IMR-90 (cell line): ENCODE measurements at regions not wholly inside any gene's neighbourhood (a gene's known extent, or its start where the extent isn't known, plus 50 kb on each side); places are given as distances from the start of the nearest gene placed in this dataset.

ENCODE experiments used
- ATAC-seq: fragments of 200-7000 bp; cut with Tn5 transposase; 2 replicates; pipeline ENCODE4 v1.9.1; 2020; ENCODE audit warnings: low read depth, mild to moderate bottlenecking, moderate library complexity
- BruUV-seq: library from RNA; stranded (reverse); fragments of 400-500 nt; replicated peaks from 2 replicates; lab custom pipeline; 2021; lab: Mats Ljungman, UMichigan
- CTCF ChIA-PET: fragments of 300-600 bp; formaldehyde crosslinking; extraction: SDS; loops from one replicate; lab custom pipeline; 2021; ENCODE audit warnings: antibody characterized with exemption; lab: Yijun Ruan, JAX
- POLR2A ChIA-PET: fragments of 300-600 bp; sonication (Branson Sonifier 250); formaldehyde crosslinking; loops from one replicate; lab custom pipeline; 2022; ENCODE audit warnings: antibody characterized with exemption; ENCODE audit not compliant: unreplicated experiment; lab: Charles Lee
- DNase-seq: peaks from one replicate; pipeline ENCODE4 v3.0.0; 2013
- H2AFZ ChIP-seq: replicated peaks from 2 replicates; pipeline ENCODE3; 2013; ENCODE audit warnings: low read length, mild to moderate bottlenecking; ENCODE audit not compliant: poor library complexity
- H2AK5ac ChIP-seq: 2 replicates; pipeline ENCODE4 v1.6.1; 2013; ENCODE audit warnings: low read depth, low read length, inconsistent platforms
- H2AK9ac ChIP-seq: replicated peaks from 2 replicates; pipeline ENCODE3; 2013; ENCODE audit warnings: mild to moderate bottlenecking, low read depth, low read length, moderate library complexity; ENCODE audit not compliant: poor library complexity
- H2BK120ac ChIP-seq: 2 replicates; pipeline ENCODE4 v1.6.1; 2013; ENCODE audit warnings: low read depth, low read length, inconsistent platforms
- H2BK15ac ChIP-seq: 3 replicates; pipeline ENCODE4 v1.6.1; 2013; ENCODE audit warnings: low read depth, low read length, inconsistent platforms
- H2BK20ac ChIP-seq: 2 replicates; pipeline ENCODE4 v1.6.1; 2013; ENCODE audit warnings: low read depth, mild to moderate bottlenecking, inconsistent platforms, low read length, moderate library complexity
- H2BK5ac ChIP-seq: 2 replicates; pipeline ENCODE4 v1.6.1; 2013; ENCODE audit warnings: mild to moderate bottlenecking, low read depth, low read length, inconsistent platforms; ENCODE audit not compliant: poor library complexity, severe bottlenecking
- H3K14ac ChIP-seq: replicated peaks from 2 replicates; pipeline ENCODE4 v1.6.1; 2013; ENCODE audit warnings: low read depth, low read length, inconsistent platforms
- H3K18ac ChIP-seq: 2 replicates; pipeline ENCODE4 v1.6.1; 2013; ENCODE audit warnings: low read depth, low read length, control low read depth
- H3K23ac ChIP-seq: 2 replicates; pipeline ENCODE4 v1.6.1; 2013; ENCODE audit warnings: low read depth, low read length, inconsistent platforms
- H3K27ac ChIP-seq: 2 replicates; pipeline ENCODE4 v1.5.1; 2013; ENCODE audit warnings: mild to moderate bottlenecking, control low read depth, low read length; ENCODE audit not compliant: insufficient read depth
- H3K27me3 ChIP-seq: 2 replicates; pipeline ENCODE4 v1.6.1; 2013; ENCODE audit warnings: low read length; ENCODE audit not compliant: control insufficient read depth, insufficient read depth
- H3K36me3 ChIP-seq: 2 replicates; pipeline ENCODE4 v1.6.1; 2013; ENCODE audit warnings: low read length, mixed read lengths; ENCODE audit not compliant: control insufficient read depth, insufficient read depth
- H3K4ac ChIP-seq: 2 replicates; pipeline ENCODE4 v1.6.1; 2013; ENCODE audit warnings: low read depth, low read length, inconsistent platforms
- H3K4me1 ChIP-seq: 2 replicates; pipeline ENCODE4 v1.6.1; 2013; ENCODE audit warnings: low read length, mixed read lengths; ENCODE audit not compliant: control insufficient read depth, insufficient read depth
- H3K4me2 ChIP-seq: 2 replicates; pipeline ENCODE4 v1.6.1; 2013; ENCODE audit warnings: low read depth, mild to moderate bottlenecking, control low read depth, low read length, moderate library complexity
- H3K4me3 ChIP-seq: 2 replicates; pipeline ENCODE4 v1.5.1; 2013; ENCODE audit warnings: low read depth, mild to moderate bottlenecking, control low read depth, low read length, moderate library complexity; ENCODE audit not compliant: insufficient read depth
- H3K56ac ChIP-seq: 2 replicates; pipeline ENCODE4 v1.6.1; 2013; ENCODE audit warnings: low read length, inconsistent platforms; ENCODE audit not compliant: insufficient read depth; ENCODE audit errors: extremely low read depth
- H3K79me1 ChIP-seq, 2 experiments: 2 replicates each; pipeline ENCODE4 v1.6.1; 2013; ENCODE audit warnings: low read length in 2 of 2, inconsistent platforms in 1 of 2, low read depth in 1 of 2
- H3K9ac ChIP-seq: 2 replicates; pipeline ENCODE4 v1.6.1; 2013; ENCODE audit warnings: low read depth, low read length, control low read depth
- H3K9me1 ChIP-seq: 2 replicates; pipeline ENCODE4 v1.6.1; 2013; ENCODE audit warnings: low read length, inconsistent platforms; ENCODE audit not compliant: insufficient read depth
- H3K9me3 ChIP-seq: 2 replicates; pipeline ENCODE4 v1.6.1; 2013; ENCODE audit warnings: low read length; ENCODE audit not compliant: control insufficient read depth, insufficient read depth
- H4K20me1 ChIP-seq: 2 replicates; pipeline ENCODE4 v1.6.1; 2013; ENCODE audit warnings: low read length, inconsistent platforms; ENCODE audit not compliant: insufficient read depth
- H4K5ac ChIP-seq: 2 replicates; pipeline ENCODE4 v1.6.1; 2013; ENCODE audit warnings: mild to moderate bottlenecking, low read depth, low read length, control low read depth
- H4K8ac ChIP-seq, 2 experiments: 2 replicates each; pipeline ENCODE4 v1.6.1; 2013; ENCODE audit warnings: low read depth in 2 of 2, low read length in 2 of 2, control low read depth in 1 of 2, inconsistent platforms in 1 of 2
- H4K91ac ChIP-seq: 2 replicates; pipeline ENCODE4 v1.6.1; 2013; ENCODE audit warnings: low read depth, low read length, inconsistent platforms; ENCODE audit not compliant: insufficient read depth
- BHLHE40 ChIP-seq: fragments of 150-350 bp; IDR thresholded peaks from 2 replicates; pipeline ENCODE4 v1.6.1; 2016; ENCODE audit warnings: mild to moderate bottlenecking, low read depth, low read length
- FOS ChIP-seq: fragments of 150-350 bp; IDR thresholded peaks from 2 replicates; pipeline ENCODE4 v1.6.1; 2016; ENCODE audit warnings: low read depth, low read length
- WGBS, 2 experiments: methylation state at CpG; one replicate each; pipeline versions ENCODE4 v1.1.5 to v1.1.7; 2013; ENCODE audit warnings: missing lambda C conversion rate in 2 of 2; ENCODE audit not compliant: insufficient read length in 1 of 2; ENCODE audit errors: extremely low coverage in 2 of 2; 5-methylcytosine and 5-hydroxymethylcytosine counted together
- dilution Hi-C: fragments of 300-500 bp; cut with HindIII; formaldehyde crosslinking; loops from one replicate; pipeline ENCODE4 v1.14.3; 2018; ENCODE audit warnings: low sequenced_read_pairs; ENCODE audit not compliant: unreplicated experiment
- in situ Hi-C: fragments of 300-500 bp; cut with MboI; formaldehyde crosslinking; loops from 3 replicates; pipeline ENCODE4 v1.14.3; 2019; ENCODE audit warnings: low sequenced_read_pairs, inconsistent platforms, mixed read lengths
- intact Hi-C: fragments of 100-400 bp; cut with micrococcal nuclease; formaldehyde crosslinking; loops from 2 replicates; pipeline ENCODE4 v1.10.0; 2022

GRCh38 chr2:7812231-7812995 is 869.4 kb upstream of the ID2 start:
- POLR2A ChIA-PET = no interaction called here
- Histone ChIP-seq H4K91ac (no peak overlapping the region; the same call in 1 of the 2 replicates), H3K56ac (no peak overlapping the region), H2BK15ac (no peak overlapping the region), H3K36me3 (no peaks in the 10 kb centered on the region), H2AFZ (no peak overlapping the region), H3K4ac (no peak overlapping the region), H2BK5ac (peak overlapping the region; percentile 56), H2BK20ac (0 out of 2 replicates have a peak overlapping the region, but pooled peaks have one; percentile 14), H3K9me1 (no peaks in the 10 kb centered on the region), H2BK120ac (peak overlapping the region; percentile 32), H4K20me1 (no peaks in the 10 kb centered on the region), H2AK9ac (no peak overlapping the region), H3K79me1 (no peaks in the 10 kb centered on the region), H3K9ac (no peak overlapping the region), H3K4me2 (peak overlapping the region; percentile 17; the same call in 1 of the 2 replicates), H3K4me3 (no peak overlapping the region), H3K23ac (no peak overlapping the region), H3K27ac (no peak overlapping the region), H3K4me1 (no peaks in the 10 kb centered on the region), H3K18ac (no peak overlapping the region), H4K8ac (no peak overlapping the region; a peak in 1 of 4 replicates), H3K14ac (no peak overlapping the region; the same call in 1 of the 2 replicates), H4K5ac (no peak overlapping the region), H3K9me3 (no peaks in the 10 kb centered on the region), H2AK5ac (no peak overlapping the region), H3K27me3 (no peaks in the 10 kb centered on the region)
- intact Hi-C loops (no loop called here), dilution Hi-C loops (no loop called here), in situ Hi-C loops (no loop called here)
- TF ChIP-seq FOS = peak; percentile 35; the same call in 1 of the 2 replicates
- TF ChIP-seq BHLHE40 = no peak
- ATAC-seq (peak; percentile 82), DNase-seq (peak; percentile 68)
- no CpG with 5 or more reads among the region's 2 CpGs for WGBS, 2 experiments
- no TSS peak for BruUV-seq
- CTCF ChIA-PET = no interaction called here
